ENCODE measurements at regions not wholly inside any gene's neighbourhood (a gene's known extent, or its start where the extent isn't known, plus 50 kb on each side); places are given as distances from the start of the nearest gene placed in this dataset.

GRCh38 chr5:20335978-20336377, 348.0 kb upstream of the CDH18 start:
- Histone ChIP-seq H2BK5ac (ENCODE audit: insufficient read length, low read length) (no peak overlapping the region), H2BK120ac (ENCODE audit: low read depth, low read length, poor library complexity, severe bottlenecking) (no peak overlapping the region), H4K8ac (replicated peaks; ENCODE audit: insufficient read length, low read depth, low read length) (no peak overlapping the region), H3K4ac (ENCODE audit: low read depth, low read length) (no peak overlapping the region), H3K9me3 (ENCODE audit: control insufficient read depth, low read depth, low read length) (no peaks in the 10 kb centered on the region), H3K27me3 (ENCODE audit: insufficient read depth, low read length) (no peaks in the 10 kb centered on the region), H3K14ac (ENCODE audit: insufficient read depth, low read length) (no peak overlapping the region), H3K18ac (ENCODE audit: insufficient read length, low read depth, low read length) (no peak overlapping the region), H3K27ac (ENCODE audit: insufficient read length, low read depth, low read length) (no peak overlapping the region), H3K4me2 (ENCODE audit: insufficient read depth, insufficient read length, low read length) (no peak overlapping the region), H3T11ph (ENCODE audit: low read length) (no peak overlapping the region), H3K23me2 (ENCODE audit: insufficient read length, low read depth, low read length, poor library complexity, severe bottlenecking) (no peaks in the 10 kb centered on the region), H2BK15ac (ENCODE audit: low read depth, low read length) (no peak overlapping the region), H2AK5ac (ENCODE audit: insufficient read length, low read length) (no peak overlapping the region), H4K5ac (ENCODE audit: insufficient read length, low read depth, low read length) (no peak overlapping the region), H4K20me1 (ENCODE audit: control insufficient read depth, insufficient read depth, insufficient read length) (no peaks in the 10 kb centered on the region), H3K9ac (ENCODE audit: extremely low read depth, insufficient read length, low read length) (no peak overlapping the region), H2BK12ac (ENCODE audit: insufficient read length, low read depth, low read length) (no peak overlapping the region), H3K79me2 (ENCODE audit: insufficient read depth, low read length) (no peaks in the 10 kb centered on the region), H2BK20ac (ENCODE audit: low read depth, low read length, poor library complexity, severe bottlenecking) (no peak overlapping the region), H4K91ac (ENCODE audit: insufficient read length, low read depth, low read length) (no peak overlapping the region), H3K79me1 (ENCODE audit: insufficient read depth, low read depth, low read length, poor library complexity, severe bottlenecking) (no peaks in the 10 kb centered on the region), H3K23ac (ENCODE audit: insufficient read length, low read depth, low read length) (no peak overlapping the region), H3K56ac (ENCODE audit: insufficient read length, low read depth, low read length) (no peak overlapping the region), H2AFZ (ENCODE audit: low read length) (no peak overlapping the region), H3K4me1 (ENCODE audit: insufficient read depth, low read length) (no peaks in the 10 kb centered on the region)
- TF ChIP-seq, protein P1, sequence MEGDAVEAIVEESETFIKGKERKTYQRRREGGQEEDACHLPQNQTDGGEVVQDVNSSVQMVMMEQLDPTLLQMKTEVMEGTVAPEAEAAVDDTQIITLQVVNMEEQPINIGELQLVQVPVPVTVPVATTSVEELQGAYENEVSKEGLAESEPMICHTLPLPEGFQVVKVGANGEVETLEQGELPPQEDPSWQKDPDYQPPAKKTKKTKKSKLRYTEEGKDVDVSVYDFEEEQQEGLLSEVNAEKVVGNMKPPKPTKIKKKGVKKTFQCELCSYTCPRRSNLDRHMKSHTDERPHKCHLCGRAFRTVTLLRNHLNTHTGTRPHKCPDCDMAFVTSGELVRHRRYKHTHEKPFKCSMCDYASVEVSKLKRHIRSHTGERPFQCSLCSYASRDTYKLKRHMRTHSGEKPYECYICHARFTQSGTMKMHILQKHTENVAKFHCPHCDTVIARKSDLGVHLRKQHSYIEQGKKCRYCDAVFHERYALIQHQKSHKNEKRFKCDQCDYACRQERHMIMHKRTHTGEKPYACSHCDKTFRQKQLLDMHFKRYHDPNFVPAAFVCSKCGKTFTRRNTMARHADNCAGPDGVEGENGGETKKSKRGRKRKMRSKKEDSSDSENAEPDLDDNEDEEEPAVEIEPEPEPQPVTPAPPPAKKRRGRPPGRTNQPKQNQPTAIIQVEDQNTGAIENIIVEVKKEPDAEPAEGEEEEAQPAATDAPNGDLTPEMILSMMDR (conservative IDR thresholded peaks at IDR 0.05) = peak; percentile 45; the same call in 2 of the 3 replicates
- DNase-seq = no peak
- H3K4me3 Mint-ChIP-seq = no peak overlapping the region
- peaks cover 14 to 21% of the 10 kb centered on the region in 2 experiments for H3K9me3 Mint-ChIP-seq
- H3K36me3 Mint-ChIP-seq (ENCODE audit: insufficient read depth in 1 of 3, low read depth in 3 of 3) = peaks cover 4 to 18% (median 8%) of the 10 kb centered on the region in 3 experiments; a peak in 5 of 7 replicates
- H3K27me3 Mint-ChIP-seq (ENCODE audit: low read depth) = no peaks in the 10 kb centered on the region; the same call in 1 of the 2 replicates
- no peak overlapping the region for H3K27ac Mint-ChIP-seq
- peaks cover 4 to 5% of the 10 kb centered on the region in 2 experiments for H3K4me1 Mint-ChIP-seq
- WGBS (ENCODE audit: extremely low coverage, insufficient read length, low lambda C conversion rate) = no CpG with 5 or more reads among the region's 2 CpGs
